ENCODE measurements at regions not wholly inside any gene's neighbourhood (a gene's known extent, or its start where the extent isn't known, plus 50 kb on each side); places are given as distances from the start of the nearest gene placed in this dataset.

GRCh38 chr17:14901376-14901775 lies 363.8 kb downstream of the PMP22 start:
- DNase-seq (ENCODE audit: low read depth in 2 of 2) = no peak

- no peak for DNase-seq (ENCODE audit: low read depth in 2 of 2)
Measured at GRCh38 chr17:14886200-14886739, 378.9 kb downstream of the PMP22 start.

- DNase-seq (ENCODE audit: low read depth in 2 of 2) = no peak
Measured at GRCh38 chr17:14882131-14882530, 383.0 kb downstream of the PMP22 start.

GRCh38 chr17:14875557-14876412 lies 389.3 kb downstream of the PMP22 start:
- DNase-seq (ENCODE audit: low read depth in 2 of 2) = no peak

- no peak for DNase-seq (ENCODE audit: low read depth in 2 of 2)
Measured at GRCh38 chr17:14873996-14874395, 391.1 kb downstream of the PMP22 start.

- DNase-seq (ENCODE audit: low read depth in 2 of 2) = no peak
Measured at GRCh38 chr17:14873540-14873939, 391.6 kb downstream of the PMP22 start.

GRCh38 chr17:14871921-14872320 lies 393.2 kb downstream of the PMP22 start:
- DNase-seq (ENCODE audit: low read depth in 2 of 2) = no peak

- DNase-seq (ENCODE audit: low read depth in 2 of 2) = no peak
Measured at GRCh38 chr17:14866266-14866665, 398.9 kb downstream of the PMP22 start.

GRCh38 chr17:14864127-14864526 lies 401.0 kb downstream of the PMP22 start:
- no peak for DNase-seq (ENCODE audit: low read depth in 2 of 2)

- DNase-seq (ENCODE audit: low read depth in 2 of 2) = no peak
Measured at GRCh38 chr17:14859542-14859941, 405.6 kb downstream of the PMP22 start.

- no peak for DNase-seq (ENCODE audit: low read depth in 2 of 2)
Measured at GRCh38 chr17:14856176-14856575, 408.9 kb downstream of the PMP22 start.

- DNase-seq (ENCODE audit: low read depth in 2 of 2) = no peak
Measured at GRCh38 chr17:14854691-14855090, 410.4 kb downstream of the PMP22 start.

GRCh38 chr17:14845591-14846281 lies 419.4 kb downstream of the PMP22 start:
- DNase-seq (ENCODE audit: low read depth in 2 of 2) = no peak

GRCh38 chr17:14843086-14843795 lies 421.9 kb downstream of the PMP22 start:
- DNase-seq (ENCODE audit: low read depth in 2 of 2) = no peak

GRCh38 chr17:14840616-14841231 lies 424.4 kb downstream of the PMP22 start:
- no peak for DNase-seq (ENCODE audit: low read depth in 2 of 2)

- no peak for DNase-seq (ENCODE audit: low read depth in 2 of 2)
Measured at GRCh38 chr17:14838567-14838966, 426.6 kb downstream of the PMP22 start.

GRCh38 chr17:14833201-14833785 lies 431.8 kb downstream of the PMP22 start:
- DNase-seq (ENCODE audit: low read depth in 2 of 2) = no peak

GRCh38 chr17:14831491-14831890 lies 433.6 kb downstream of the PMP22 start:
- no peak for DNase-seq (ENCODE audit: low read depth in 2 of 2)

GRCh38 chr17:14827396-14827919 lies 437.7 kb downstream of the PMP22 start:
- no peak for DNase-seq (ENCODE audit: low read depth in 2 of 2)

- DNase-seq (ENCODE audit: low read depth in 2 of 2) = no peak
Measured at GRCh38 chr17:14826358-14826757, 438.8 kb downstream of the PMP22 start.

GRCh38 chr17:14818469-14818868 lies 446.7 kb downstream of the PMP22 start:
- no peak for DNase-seq (ENCODE audit: low read depth in 2 of 2)

Measured in stimulated activated CD8-positive, alpha-beta memory T cell treated with anti-CD3 and anti-CD28 coated beads, Interleukin-7, amount 100 ng/mL, for 1 hour (primary cell).